HUES6 (cell line): ENCODE measurements at regions not wholly inside any gene's neighbourhood (a gene's known extent, or its start where the extent isn't known, plus 50 kb on each side); places are given as distances from the start of the nearest gene placed in this dataset.

ENCODE experiments used
- H3K27ac ChIP-seq: 2 replicates; pipeline ENCODE4 v1.7.0; 2013; ENCODE audit warnings: low read depth, mild to moderate bottlenecking, low read length, inconsistent platforms
- H3K27me3 ChIP-seq: 2 replicates; pipeline ENCODE4 v1.6.1; 2013; ENCODE audit warnings: low read length; ENCODE audit not compliant: control insufficient read depth, insufficient read depth
- H3K36me3 ChIP-seq: 2 replicates; pipeline ENCODE4 v1.6.1; 2013; ENCODE audit warnings: low read length; ENCODE audit not compliant: control insufficient read depth, insufficient read depth
- H3K4me1 ChIP-seq: 2 replicates; pipeline ENCODE4 v1.6.1; 2013; ENCODE audit warnings: low read length; ENCODE audit not compliant: control insufficient read depth, insufficient read depth
- H3K4me3 ChIP-seq: 2 replicates; pipeline ENCODE4 v1.5.1; 2013; ENCODE audit warnings: low read depth, low read length
- H3K9ac ChIP-seq: one replicate; pipeline ENCODE4 v1.6.1; 2013; ENCODE audit warnings: mild to moderate bottlenecking, low read length
- H3K9me3 ChIP-seq: 2 replicates; pipeline ENCODE4 v1.6.1; 2013; ENCODE audit warnings: low read depth, low read length; ENCODE audit not compliant: control insufficient read depth, insufficient read depth

- H3K27ac ChIP-seq, result no peak overlapping the region
- no peak overlapping the region for H3K9ac ChIP-seq
- no peak overlapping the region for H3K4me3 ChIP-seq
- H3K4me1 ChIP-seq, result no peaks in the 10 kb centered on the region
- no peaks in the 10 kb centered on the region for H3K36me3 ChIP-seq
- no peaks in the 10 kb centered on the region for H3K9me3 ChIP-seq
- no peaks in the 10 kb centered on the region for H3K27me3 ChIP-seq
These were observed 177.7 kb upstream of the TNFAIP3 start for GRCh38 chr6:137689377-137689776.

GRCh38 chr6:137690034-137690433, 177.0 kb upstream of the TNFAIP3 start:
- no peak overlapping the region for H3K9ac ChIP-seq
- no peak overlapping the region for H3K27ac ChIP-seq
- no peaks in the 10 kb centered on the region for H3K9me3 ChIP-seq
- no peaks in the 10 kb centered on the region for H3K4me1 ChIP-seq
- H3K4me3 ChIP-seq, result no peak overlapping the region
- no peaks in the 10 kb centered on the region for H3K36me3 ChIP-seq
- no peaks in the 10 kb centered on the region for H3K27me3 ChIP-seq

- Histone ChIP-seq H3K9me3 (no peaks in the 10 kb centered on the region), H3K27me3 (no peaks in the 10 kb centered on the region), H3K4me3 (no peak overlapping the region), H3K36me3 (no peaks in the 10 kb centered on the region), H3K4me1 (no peaks in the 10 kb centered on the region; the same call in 1 of the 2 replicates), H3K9ac (no peak overlapping the region), H3K27ac (no peak overlapping the region)
These were observed 176.3 kb upstream of the TNFAIP3 start for GRCh38 chr6:137690721-137691120.

GRCh38 chr6:137692308-137692707, 174.8 kb upstream of the TNFAIP3 start:
- no peaks in the 10 kb centered on the region for H3K27me3 ChIP-seq
- no peak overlapping the region for H3K4me3 ChIP-seq
- no peak overlapping the region for H3K27ac ChIP-seq
- no peaks in the 10 kb centered on the region for H3K36me3 ChIP-seq
- H3K9me3 ChIP-seq, result no peaks in the 10 kb centered on the region
- peaks cover 3% of the 10 kb centered on the region; the same call in 1 of the 2 replicates for H3K4me1 ChIP-seq
- H3K9ac ChIP-seq, result no peak overlapping the region

GRCh38 chr6:137692806-137693205, 174.3 kb upstream of the TNFAIP3 start:
- H3K9ac ChIP-seq, result no peak overlapping the region
- H3K4me3 ChIP-seq, result no peak overlapping the region
- no peaks in the 10 kb centered on the region for H3K9me3 ChIP-seq
- no peaks in the 10 kb centered on the region for H3K36me3 ChIP-seq
- H3K4me1 ChIP-seq, result peaks cover 7% of the 10 kb centered on the region; the same call in 1 of the 2 replicates
- H3K27ac ChIP-seq, result no peak overlapping the region
- no peaks in the 10 kb centered on the region for H3K27me3 ChIP-seq

GRCh38 chr6:137693711-137694110, 173.3 kb upstream of the TNFAIP3 start:
- Histone ChIP-seq H3K4me3 (no peak overlapping the region), H3K9ac (no peak overlapping the region), H3K27me3 (no peaks in the 10 kb centered on the region), H3K4me1 (peaks cover 7% of the 10 kb centered on the region; the same call in 1 of the 2 replicates), H3K27ac (no peak overlapping the region), H3K36me3 (no peaks in the 10 kb centered on the region), H3K9me3 (no peaks in the 10 kb centered on the region)

GRCh38 chr6:137696765-137697164, 170.3 kb upstream of the TNFAIP3 start:
- Histone ChIP-seq H3K27me3 (no peaks in the 10 kb centered on the region), H3K9ac (no peak overlapping the region), H3K27ac (no peak overlapping the region; the same call in 1 of the 2 replicates), H3K9me3 (no peaks in the 10 kb centered on the region), H3K36me3 (no peaks in the 10 kb centered on the region), H3K4me1 (peaks cover 7% of the 10 kb centered on the region; the same call in 1 of the 2 replicates), H3K4me3 (no peak overlapping the region)

GRCh38 chr6:137697267-137697938, 169.7 kb upstream of the TNFAIP3 start:
- no peaks in the 10 kb centered on the region for H3K9me3 ChIP-seq
- no peaks in the 10 kb centered on the region for H3K27me3 ChIP-seq
- H3K4me3 ChIP-seq, result no peak overlapping the region
- no peak overlapping the region for H3K9ac ChIP-seq
- peaks cover 7% of the 10 kb centered on the region; the same call in 1 of the 2 replicates for H3K4me1 ChIP-seq
- no peaks in the 10 kb centered on the region for H3K36me3 ChIP-seq
- H3K27ac ChIP-seq, result no peak overlapping the region; the same call in 1 of the 2 replicates

- no peaks in the 10 kb centered on the region for H3K9me3 ChIP-seq
- no peak overlapping the region for H3K4me3 ChIP-seq
- H3K27ac ChIP-seq, result no peak overlapping the region
These were observed 168.4 kb upstream of the TNFAIP3 start for GRCh38 chr6:137698636-137699030.

GRCh38 chr6:137699031-137699683, 167.9 kb upstream of the TNFAIP3 start:
- no peak overlapping the region for H3K9ac ChIP-seq

More at GRCh38 chr6:137698636-137699030, 168.4 kb upstream of the TNFAIP3 start:
- Histone ChIP-seq H3K27me3 (no peaks in the 10 kb centered on the region), H3K4me1 (peaks cover 7% of the 10 kb centered on the region; the same call in 1 of the 2 replicates), H3K36me3 (no peaks in the 10 kb centered on the region), H3K9ac (no peak overlapping the region)

GRCh38 chr6:137700161-137700560, 166.9 kb upstream of the TNFAIP3 start:
- Histone ChIP-seq H3K27ac (no peak overlapping the region), H3K4me3 (no peak overlapping the region), H3K27me3 (no peaks in the 10 kb centered on the region), H3K9ac (no peak overlapping the region), H3K9me3 (no peaks in the 10 kb centered on the region), H3K4me1 (peaks cover 7% of the 10 kb centered on the region; the same call in 1 of the 2 replicates), H3K36me3 (no peaks in the 10 kb centered on the region)

More at GRCh38 chr6:137699031-137699683, 167.9 kb upstream of the TNFAIP3 start:
- Histone ChIP-seq H3K27me3 (no peaks in the 10 kb centered on the region), H3K4me3 (no peak overlapping the region), H3K4me1 (peaks cover 7% of the 10 kb centered on the region; the same call in 1 of the 2 replicates), H3K36me3 (no peaks in the 10 kb centered on the region), H3K27ac (no peak overlapping the region), H3K9me3 (no peaks in the 10 kb centered on the region)
